ENCODE measurements at regions not wholly inside any gene's neighbourhood (a gene's known extent, or its start where the extent isn't known, plus 50 kb on each side); places are given as distances from the start of the nearest gene placed in this dataset.

DNA sequence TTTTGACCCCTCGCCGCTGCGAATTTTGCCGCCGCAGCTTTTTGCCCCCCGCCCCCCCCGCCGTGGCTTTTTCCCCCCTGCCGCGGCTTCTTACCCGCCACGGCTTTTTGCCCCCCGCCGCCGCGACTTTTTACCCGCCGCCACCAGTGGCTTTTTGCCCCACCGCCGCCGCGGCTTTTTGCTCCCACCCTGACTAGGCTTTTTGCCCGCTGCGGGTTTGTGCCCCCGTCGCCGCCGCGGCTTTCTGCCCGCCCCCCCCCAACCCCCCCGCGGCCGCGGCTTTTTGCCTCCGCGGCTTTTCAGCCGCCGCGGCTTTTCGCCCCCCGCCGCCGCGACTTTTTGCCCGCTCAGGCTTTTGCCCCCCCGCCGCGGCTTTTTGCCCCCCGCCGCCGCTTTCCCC, 598.1 kb downstream of the GOLGA6L6 start:
- no peak for TF ChIP-seq POLR2A (IDR thresholded peaks at IDR 0.05)
- TF ChIP-seq, protein P1, sequence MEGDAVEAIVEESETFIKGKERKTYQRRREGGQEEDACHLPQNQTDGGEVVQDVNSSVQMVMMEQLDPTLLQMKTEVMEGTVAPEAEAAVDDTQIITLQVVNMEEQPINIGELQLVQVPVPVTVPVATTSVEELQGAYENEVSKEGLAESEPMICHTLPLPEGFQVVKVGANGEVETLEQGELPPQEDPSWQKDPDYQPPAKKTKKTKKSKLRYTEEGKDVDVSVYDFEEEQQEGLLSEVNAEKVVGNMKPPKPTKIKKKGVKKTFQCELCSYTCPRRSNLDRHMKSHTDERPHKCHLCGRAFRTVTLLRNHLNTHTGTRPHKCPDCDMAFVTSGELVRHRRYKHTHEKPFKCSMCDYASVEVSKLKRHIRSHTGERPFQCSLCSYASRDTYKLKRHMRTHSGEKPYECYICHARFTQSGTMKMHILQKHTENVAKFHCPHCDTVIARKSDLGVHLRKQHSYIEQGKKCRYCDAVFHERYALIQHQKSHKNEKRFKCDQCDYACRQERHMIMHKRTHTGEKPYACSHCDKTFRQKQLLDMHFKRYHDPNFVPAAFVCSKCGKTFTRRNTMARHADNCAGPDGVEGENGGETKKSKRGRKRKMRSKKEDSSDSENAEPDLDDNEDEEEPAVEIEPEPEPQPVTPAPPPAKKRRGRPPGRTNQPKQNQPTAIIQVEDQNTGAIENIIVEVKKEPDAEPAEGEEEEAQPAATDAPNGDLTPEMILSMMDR (IDR thresholded peaks at IDR 0.05): no peak
